IMR-90 (cell line): ENCODE measurements at regions not wholly inside any gene's neighbourhood (a gene's known extent, or its start where the extent isn't known, plus 50 kb on each side); places are given as distances from the start of the nearest gene placed in this dataset.

Source experiments
- ATAC-seq: fragments of 200-7000 bp; cut with Tn5 transposase; 2 replicates; pipeline ENCODE4 v1.9.1; 2020; ENCODE audit warnings: low read depth, mild to moderate bottlenecking, moderate library complexity
- BruUV-seq: library from RNA; stranded (reverse); fragments of 400-500 nt; replicated peaks from 2 replicates; lab custom pipeline; 2021; lab: Mats Ljungman, UMichigan
- CTCF ChIA-PET: fragments of 300-600 bp; formaldehyde crosslinking; extraction: SDS; loops from one replicate; lab custom pipeline; 2021; ENCODE audit warnings: antibody characterized with exemption; lab: Yijun Ruan, JAX
- POLR2A ChIA-PET: fragments of 300-600 bp; sonication (Branson Sonifier 250); formaldehyde crosslinking; loops from one replicate; lab custom pipeline; 2022; ENCODE audit warnings: antibody characterized with exemption; ENCODE audit not compliant: unreplicated experiment; lab: Charles Lee
- DNase-seq: peaks from one replicate; pipeline ENCODE4 v3.0.0; 2013
- H2AFZ ChIP-seq: replicated peaks from 2 replicates; pipeline ENCODE3; 2013; ENCODE audit warnings: low read length, mild to moderate bottlenecking; ENCODE audit not compliant: poor library complexity
- H2AK5ac ChIP-seq: 2 replicates; pipeline ENCODE4 v1.6.1; 2013; ENCODE audit warnings: low read depth, low read length, inconsistent platforms
- H2AK9ac ChIP-seq: replicated peaks from 2 replicates; pipeline ENCODE3; 2013; ENCODE audit warnings: mild to moderate bottlenecking, low read depth, low read length, moderate library complexity; ENCODE audit not compliant: poor library complexity
- H2BK120ac ChIP-seq: 2 replicates; pipeline ENCODE4 v1.6.1; 2013; ENCODE audit warnings: low read depth, low read length, inconsistent platforms
- H2BK15ac ChIP-seq: 3 replicates; pipeline ENCODE4 v1.6.1; 2013; ENCODE audit warnings: low read depth, low read length, inconsistent platforms
- H2BK20ac ChIP-seq: 2 replicates; pipeline ENCODE4 v1.6.1; 2013; ENCODE audit warnings: low read depth, mild to moderate bottlenecking, inconsistent platforms, low read length, moderate library complexity
- H2BK5ac ChIP-seq: 2 replicates; pipeline ENCODE4 v1.6.1; 2013; ENCODE audit warnings: mild to moderate bottlenecking, low read depth, low read length, inconsistent platforms; ENCODE audit not compliant: poor library complexity, severe bottlenecking
- H3K14ac ChIP-seq: replicated peaks from 2 replicates; pipeline ENCODE4 v1.6.1; 2013; ENCODE audit warnings: low read depth, low read length, inconsistent platforms
- H3K18ac ChIP-seq: 2 replicates; pipeline ENCODE4 v1.6.1; 2013; ENCODE audit warnings: low read depth, low read length, control low read depth
- H3K23ac ChIP-seq: 2 replicates; pipeline ENCODE4 v1.6.1; 2013; ENCODE audit warnings: low read depth, low read length, inconsistent platforms
- H3K27ac ChIP-seq: 2 replicates; pipeline ENCODE4 v1.5.1; 2013; ENCODE audit warnings: mild to moderate bottlenecking, control low read depth, low read length; ENCODE audit not compliant: insufficient read depth
- H3K27me3 ChIP-seq: 2 replicates; pipeline ENCODE4 v1.6.1; 2013; ENCODE audit warnings: low read length; ENCODE audit not compliant: control insufficient read depth, insufficient read depth
- H3K36me3 ChIP-seq: 2 replicates; pipeline ENCODE4 v1.6.1; 2013; ENCODE audit warnings: low read length, mixed read lengths; ENCODE audit not compliant: control insufficient read depth, insufficient read depth
- H3K4ac ChIP-seq: 2 replicates; pipeline ENCODE4 v1.6.1; 2013; ENCODE audit warnings: low read depth, low read length, inconsistent platforms
- H3K4me1 ChIP-seq: 2 replicates; pipeline ENCODE4 v1.6.1; 2013; ENCODE audit warnings: low read length, mixed read lengths; ENCODE audit not compliant: control insufficient read depth, insufficient read depth
- H3K4me2 ChIP-seq: 2 replicates; pipeline ENCODE4 v1.6.1; 2013; ENCODE audit warnings: low read depth, mild to moderate bottlenecking, control low read depth, low read length, moderate library complexity
- H3K4me3 ChIP-seq: 2 replicates; pipeline ENCODE4 v1.5.1; 2013; ENCODE audit warnings: low read depth, mild to moderate bottlenecking, control low read depth, low read length, moderate library complexity; ENCODE audit not compliant: insufficient read depth
- H3K56ac ChIP-seq: 2 replicates; pipeline ENCODE4 v1.6.1; 2013; ENCODE audit warnings: low read length, inconsistent platforms; ENCODE audit not compliant: insufficient read depth; ENCODE audit errors: extremely low read depth
- H3K79me1 ChIP-seq, 2 experiments: 2 replicates each; pipeline ENCODE4 v1.6.1; 2013; ENCODE audit warnings: low read length in 2 of 2, inconsistent platforms in 1 of 2, low read depth in 1 of 2
- H3K9ac ChIP-seq: 2 replicates; pipeline ENCODE4 v1.6.1; 2013; ENCODE audit warnings: low read depth, low read length, control low read depth
- H3K9me1 ChIP-seq: 2 replicates; pipeline ENCODE4 v1.6.1; 2013; ENCODE audit warnings: low read length, inconsistent platforms; ENCODE audit not compliant: insufficient read depth
- H3K9me3 ChIP-seq: 2 replicates; pipeline ENCODE4 v1.6.1; 2013; ENCODE audit warnings: low read length; ENCODE audit not compliant: control insufficient read depth, insufficient read depth
- H4K20me1 ChIP-seq: 2 replicates; pipeline ENCODE4 v1.6.1; 2013; ENCODE audit warnings: low read length, inconsistent platforms; ENCODE audit not compliant: insufficient read depth
- H4K5ac ChIP-seq: 2 replicates; pipeline ENCODE4 v1.6.1; 2013; ENCODE audit warnings: mild to moderate bottlenecking, low read depth, low read length, control low read depth
- H4K8ac ChIP-seq, 2 experiments: 2 replicates each; pipeline ENCODE4 v1.6.1; 2013; ENCODE audit warnings: low read depth in 2 of 2, low read length in 2 of 2, control low read depth in 1 of 2, inconsistent platforms in 1 of 2
- H4K91ac ChIP-seq: 2 replicates; pipeline ENCODE4 v1.6.1; 2013; ENCODE audit warnings: low read depth, low read length, inconsistent platforms; ENCODE audit not compliant: insufficient read depth
- BHLHE40 ChIP-seq: fragments of 150-350 bp; IDR thresholded peaks from 2 replicates; pipeline ENCODE4 v1.6.1; 2016; ENCODE audit warnings: mild to moderate bottlenecking, low read depth, low read length
- CEBPB ChIP-seq: IDR thresholded peaks from 2 replicates; pipeline ENCODE4 v1.6.1; 2012; ENCODE audit warnings: low read depth, low read length, improper control_type of control experiment
- CHD1 ChIP-seq: IDR thresholded peaks from 2 replicates; pipeline ENCODE4 v1.6.1; 2012; ENCODE audit warnings: low read depth, low read length, improper control_type of control experiment
- ELK1 ChIP-seq: fragments of 150-350 bp; IDR thresholded peaks from 2 replicates; pipeline ENCODE4 v1.6.1; 2016; ENCODE audit warnings: low read depth, mild to moderate bottlenecking, low read length, moderate library complexity, borderline replicate concordance
- FOS ChIP-seq: fragments of 150-350 bp; IDR thresholded peaks from 2 replicates; pipeline ENCODE4 v1.6.1; 2016; ENCODE audit warnings: low read depth, low read length
- MAFK ChIP-seq: IDR thresholded peaks from 2 replicates; pipeline ENCODE4 v1.6.1; 2012; ENCODE audit warnings: low read depth, low read length, improper control_type of control experiment
- MAZ ChIP-seq: IDR thresholded peaks from 2 replicates; pipeline ENCODE4 v1.6.1; 2012; ENCODE audit warnings: low read depth, mild to moderate bottlenecking, low read length, improper control_type of control experiment, moderate library complexity, borderline replicate concordance
- MXI1 ChIP-seq: IDR thresholded peaks from 2 replicates; pipeline ENCODE4 v1.6.1; 2012; ENCODE audit warnings: low read depth, mild to moderate bottlenecking, low read length, moderate library complexity, borderline replicate concordance
- POLR2A ChIP-seq: IDR thresholded peaks from 2 replicates; pipeline ENCODE4 v1.6.1; 2012; ENCODE audit warnings: mild to moderate bottlenecking, low read depth, low read length
- RCOR1 ChIP-seq: IDR thresholded peaks from 2 replicates; pipeline ENCODE4 v1.6.1; 2012; ENCODE audit warnings: mild to moderate bottlenecking, low read length, improper control_type of control experiment; ENCODE audit not compliant: insufficient replicate concordance
- RFX5 ChIP-seq: IDR thresholded peaks from 2 replicates; pipeline ENCODE4 v1.8.0; 2012; ENCODE audit warnings: low read depth, mild to moderate bottlenecking, low read length, moderate library complexity
- SMC3 ChIP-seq: fragments of 150-350 bp; IDR thresholded peaks from 2 replicates; pipeline ENCODE4 v1.6.1; 2016; ENCODE audit warnings: low read depth, mild to moderate bottlenecking, antibody characterized with exemption, low read length, moderate library complexity
- USF2 ChIP-seq: fragments of 150-350 bp; IDR thresholded peaks from 2 replicates; pipeline ENCODE4 v1.6.1; 2017; ENCODE audit warnings: mild to moderate bottlenecking, antibody characterized with exemption, low read length, low read depth
- WGBS, 2 experiments: methylation state at CpG; one replicate each; pipeline versions ENCODE4 v1.1.5 to v1.1.7; 2013; ENCODE audit warnings: missing lambda C conversion rate in 2 of 2; ENCODE audit not compliant: insufficient read length in 1 of 2; ENCODE audit errors: extremely low coverage in 2 of 2; 5-methylcytosine and 5-hydroxymethylcytosine counted together
- dilution Hi-C: fragments of 300-500 bp; cut with HindIII; formaldehyde crosslinking; loops from one replicate; pipeline ENCODE4 v1.14.3; 2018; ENCODE audit warnings: low sequenced_read_pairs; ENCODE audit not compliant: unreplicated experiment
- in situ Hi-C: fragments of 300-500 bp; cut with MboI; formaldehyde crosslinking; loops from 3 replicates; pipeline ENCODE4 v1.14.3; 2019; ENCODE audit warnings: low sequenced_read_pairs, inconsistent platforms, mixed read lengths
- intact Hi-C: fragments of 100-400 bp; cut with micrococcal nuclease; formaldehyde crosslinking; loops from 2 replicates; pipeline ENCODE4 v1.10.0; 2022
- TF ChIP-seq, protein P1 (sequence below): conservative IDR thresholded peaks from 2 replicates; pipeline ENCODE4 v1.5.1; 2012; ENCODE audit warnings: mild to moderate bottlenecking, low read depth, low read length, improper control_type of control experiment

DNA sequence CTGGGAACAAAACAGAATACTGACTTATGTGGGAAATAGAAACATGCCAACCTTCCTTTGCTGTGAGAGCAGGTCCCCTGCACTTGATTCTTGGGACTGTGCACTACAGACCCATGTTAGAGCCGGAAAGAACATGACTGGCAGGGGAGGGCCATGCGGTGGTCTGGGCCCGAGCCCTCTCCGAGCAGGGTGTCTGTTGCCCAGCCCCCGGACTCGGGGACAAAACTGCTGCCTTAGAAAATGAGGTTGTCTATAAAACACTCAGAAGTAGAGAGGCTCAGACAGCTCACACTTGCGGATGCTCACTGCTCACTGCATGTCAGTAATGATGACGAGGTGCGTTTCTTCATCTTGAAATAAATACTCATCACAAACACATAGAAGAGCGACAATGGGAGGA, 270.7 kb upstream of the HDAC4 start:
- Histone ChIP-seq H3K9me1 (no peaks in the 10 kb centered on the region), H4K8ac (no peak overlapping the region), H2AK5ac (no peak overlapping the region), H3K18ac (no peak overlapping the region), H4K5ac (no peak overlapping the region), H3K4me1 (no peaks in the 10 kb centered on the region), H3K4me2 (no peak overlapping the region), H2BK15ac (no peak overlapping the region), H3K9me3 (peaks cover 9% of the 10 kb centered on the region), H3K4ac (no peak overlapping the region), H3K27ac (no peak overlapping the region), H4K91ac (no peak overlapping the region), H2BK20ac (no peak overlapping the region), H3K4me3 (no peak overlapping the region), H3K79me1 (no peaks in the 10 kb centered on the region), H3K14ac (no peak overlapping the region), H4K20me1 (no peaks in the 10 kb centered on the region), H2BK120ac (no peak overlapping the region), H3K9ac (no peak overlapping the region), H3K23ac (no peak overlapping the region), H3K36me3 (no peaks in the 10 kb centered on the region), H2BK5ac (no peak overlapping the region), H3K56ac (no peak overlapping the region; the same call in 1 of the 2 replicates), H3K27me3 (no peaks in the 10 kb centered on the region), H2AFZ (no peak overlapping the region), H2AK9ac (peak overlapping the region; percentile 70)
- no peak for ATAC-seq
- no TSS peak for BruUV-seq
- no peak for TF ChIP-seq MAZ
- TF ChIP-seq MXI1 = no peak
- no peak for TF ChIP-seq CHD1
- TF ChIP-seq POLR2A = no peak
- no peak for TF ChIP-seq USF2
- TF ChIP-seq, protein P1, sequence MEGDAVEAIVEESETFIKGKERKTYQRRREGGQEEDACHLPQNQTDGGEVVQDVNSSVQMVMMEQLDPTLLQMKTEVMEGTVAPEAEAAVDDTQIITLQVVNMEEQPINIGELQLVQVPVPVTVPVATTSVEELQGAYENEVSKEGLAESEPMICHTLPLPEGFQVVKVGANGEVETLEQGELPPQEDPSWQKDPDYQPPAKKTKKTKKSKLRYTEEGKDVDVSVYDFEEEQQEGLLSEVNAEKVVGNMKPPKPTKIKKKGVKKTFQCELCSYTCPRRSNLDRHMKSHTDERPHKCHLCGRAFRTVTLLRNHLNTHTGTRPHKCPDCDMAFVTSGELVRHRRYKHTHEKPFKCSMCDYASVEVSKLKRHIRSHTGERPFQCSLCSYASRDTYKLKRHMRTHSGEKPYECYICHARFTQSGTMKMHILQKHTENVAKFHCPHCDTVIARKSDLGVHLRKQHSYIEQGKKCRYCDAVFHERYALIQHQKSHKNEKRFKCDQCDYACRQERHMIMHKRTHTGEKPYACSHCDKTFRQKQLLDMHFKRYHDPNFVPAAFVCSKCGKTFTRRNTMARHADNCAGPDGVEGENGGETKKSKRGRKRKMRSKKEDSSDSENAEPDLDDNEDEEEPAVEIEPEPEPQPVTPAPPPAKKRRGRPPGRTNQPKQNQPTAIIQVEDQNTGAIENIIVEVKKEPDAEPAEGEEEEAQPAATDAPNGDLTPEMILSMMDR = no peak
- no peak for TF ChIP-seq BHLHE40
- TF ChIP-seq CEBPB = no peak
- no peak for TF ChIP-seq RFX5
- TF ChIP-seq RCOR1 = no peak
- TF ChIP-seq ELK1 = no peak
- no peak for TF ChIP-seq FOS
- no peak for TF ChIP-seq MAFK
- TF ChIP-seq SMC3 = no peak
- CTCF ChIA-PET = no interaction called here
- WGBS, 2 experiments = no CpG with 5 or more reads among the region's 10 CpGs
- no peak for DNase-seq
- POLR2A ChIA-PET = no interaction called here
- in situ Hi-C loops = no loop called here
- dilution Hi-C loops = no loop called here
- intact Hi-C loops = no loop called here
